K562 (cell line): ENCODE measurements at regions not wholly inside any gene's neighbourhood (a gene's known extent, or its start where the extent isn't known, plus 50 kb on each side); places are given as distances from the start of the nearest gene placed in this dataset.

Experiments
- ATAC-seq: fragments of 200-7000 bp; cut with Tn5 transposase; 3 replicates; pipeline ENCODE4 v1.9.1; 2020; ENCODE audit warnings: moderate library complexity
- BruUV-seq: library from RNA; stranded (reverse); fragments of 400-500 nt; replicated peaks from 2 replicates; lab custom pipeline; 2021; lab: Mats Ljungman, UMichigan
- CTCF ChIA-PET: fragments of 300-600 bp; formaldehyde crosslinking; extraction: SDS; loops from one replicate; lab custom pipeline; 2021; ENCODE audit warnings: low intra/inter-chr PET ratio; lab: Yijun Ruan, JAX
- POLR2A ChIA-PET: fragments of 300-600, 350-650 bp; sonication (Branson Sonifier 250); formaldehyde crosslinking; extraction: SDS; loops from one replicate; lab custom pipeline; 2021; ENCODE audit warnings: antibody characterized with exemption, inconsistent platforms; lab: Yijun Ruan, JAX
- DNase-seq, 4 experiments: peaks; one replicate each; pipeline versions ENCODE4 v3.0.0 to v3.0.0-alpha.2; 2011 to 2018; ENCODE audit warnings: low spot score in 3 of 4, mixed read lengths in 3 of 4; ENCODE audit errors: extremely low read depth in 1 of 4
- FAIRE-seq: peaks from 2 replicates; lab custom pipeline; 2011; peaks lifted over from hg19 to GRCh38; lab: Jason Lieb, UNC
- H2AFZ ChIP-seq: 2 replicates; pipeline ENCODE4 v1.6.0; 2011; ENCODE audit warnings: low read depth, low read length, control low read depth, inconsistent platforms
- H3K27ac ChIP-seq: fragments of 200-600 bp; 3 replicates; pipeline ENCODE4 v1.8.0; 2011; ENCODE audit warnings: low read depth, mild to moderate bottlenecking, control low read depth, inconsistent platforms, low read length, moderate library complexity, mixed read lengths; ENCODE audit errors: extremely low read depth
- H3K27me3 ChIP-seq, 2 experiments: fragments of 300-600 bp in 1 of 2; 2 replicates in 1 of 2; 3 replicates in 1 of 2; pipeline versions ENCODE4 v1.6.0 to v1.8.0; 2011; ENCODE audit warnings: inconsistent platforms in 2 of 2, low read length in 2 of 2, mild to moderate bottlenecking in 1 of 2, mixed read lengths in 1 of 2, moderate library complexity in 1 of 2; ENCODE audit not compliant: control insufficient read depth in 2 of 2, insufficient read depth in 2 of 2
- H3K36me3 ChIP-seq: fragments of 300-600 bp; 3 replicates; pipeline ENCODE4 v1.8.0; 2011; ENCODE audit warnings: mild to moderate bottlenecking, low read length, inconsistent platforms; ENCODE audit not compliant: control insufficient read depth, insufficient read depth
- H3K4me1 ChIP-seq, 2 experiments: fragments of 200-600 bp in 1 of 2; replicated peaks in 1 of 2; 2 replicates in 1 of 2; 3 replicates in 1 of 2; pipeline versions ENCODE4 v1.5.1 to v1.8.0; 2011; ENCODE audit warnings: inconsistent platforms in 2 of 2, low read length in 2 of 2, mild to moderate bottlenecking in 1 of 2, mixed read lengths in 1 of 2, moderate library complexity in 1 of 2; ENCODE audit not compliant: control insufficient read depth in 2 of 2, insufficient read depth in 2 of 2
- H3K4me2 ChIP-seq: 2 replicates; pipeline ENCODE4 v1.6.1; 2011; ENCODE audit warnings: low read length, control low read depth, inconsistent platforms, mixed read lengths; ENCODE audit not compliant: insufficient read depth
- H3K4me3 ChIP-seq: fragments of 200-600 bp; sonication (generic), shearing (Covaris generic); 2 replicates; pipeline ENCODE4 v1.5.1; 2016; ENCODE audit warnings: control low read depth, inconsistent platforms
- H3K79me2 ChIP-seq: fragments of 200-600 bp; 3 replicates; pipeline ENCODE4 v1.8.0; 2011; ENCODE audit warnings: low read length, inconsistent platforms; ENCODE audit not compliant: control insufficient read depth, insufficient read depth
- H3K9ac ChIP-seq, 2 experiments: 2 replicates each; pipeline versions ENCODE4 v1.6.0 to v1.6.1; 2011; ENCODE audit warnings: low read depth in 2 of 2, low read length in 2 of 2, control low read depth in 1 of 2, inconsistent platforms in 1 of 2, mild to moderate bottlenecking in 1 of 2, mixed read lengths in 1 of 2; ENCODE audit not compliant: insufficient read depth in 1 of 2
- H3K9me1 ChIP-seq: one replicate; pipeline ENCODE4 v1.6.0; 2011; ENCODE audit warnings: inconsistent platforms, mild to moderate bottlenecking, low read length, moderate library complexity; ENCODE audit not compliant: control insufficient read depth, insufficient read depth
- H3K9me3 ChIP-seq: replicated peaks from 2 replicates; pipeline ENCODE4 v1.5.1; 2011; ENCODE audit warnings: low read depth, low read length, inconsistent platforms; ENCODE audit not compliant: control insufficient read depth, insufficient read depth
- H4K20me1 ChIP-seq: replicated peaks from 2 replicates; pipeline ENCODE4 v1.6.1; 2011; ENCODE audit warnings: low read length, inconsistent platforms, mixed read lengths; ENCODE audit not compliant: control insufficient read depth, insufficient read depth
- BCOR ChIP-seq: fragments of 450-650 bp; IDR thresholded peaks from 2 replicates; pipeline ENCODE4 v1.6.1; 2016
- BRCA1 ChIP-seq, 2 experiments: fragments of 450-650 bp in 1 of 2; sonication (generic) in 1 of 2; formaldehyde crosslinking in 1 of 2; IDR thresholded peaks; 2 replicates each; pipeline versions ENCODE4 v1.5.0 to v1.6.1; 2017 to 2020; ENCODE audit warnings: mild to moderate bottlenecking in 1 of 2, missing genetic modification reagents in 1 of 2
- CAMTA2 ChIP-seq: fragments of 250-450 bp; sonication (Bioruptor Pico); conservative IDR thresholded peaks from 2 replicates; pipeline ENCODE4 v1.5.1; 2022
- CREBBP ChIP-seq: IDR thresholded peaks from one replicate; pipeline ENCODE4 v1.6.1; 2012; ENCODE audit warnings: low read depth, mild to moderate bottlenecking, control low read depth, inconsistent platforms, low read length
- ILF3 ChIP-seq: fragments of 450-650 bp; IDR thresholded peaks from 2 replicates; pipeline ENCODE4 v1.6.1; 2018; ENCODE audit warnings: antibody characterized with exemption, mild to moderate bottlenecking, moderate library complexity, borderline replicate concordance
- MCM7 ChIP-seq, 2 experiments: fragments of 450-650 bp; IDR thresholded peaks; 2 replicates each; pipeline ENCODE4 v1.6.1; 2016 to 2018
- NR4A1 ChIP-seq, 2 experiments: fragments of 250-450 bp in 1 of 2; fragments of 450-650 bp in 1 of 2; sonication (Bioruptor Pico) in 1 of 2; IDR thresholded peaks; 2 replicates each; pipeline versions ENCODE4 v1.4.0 to v1.6.1; 2016 to 2020; ENCODE audit warnings: mild to moderate bottlenecking in 2 of 2, missing compliant biosample characterization in 1 of 2, missing genetic modification characterization in 1 of 2, moderate library complexity in 1 of 2
- RBM17 ChIP-seq: fragments of 200-400 bp; formaldehyde crosslinking; IDR thresholded peaks from 2 replicates; pipeline ENCODE4 v1.6.1; 2017; ENCODE audit warnings: low read depth, mild to moderate bottlenecking, low read length, borderline replicate concordance
- TBL1XR1 ChIP-seq, 2 experiments: IDR thresholded peaks; 2 replicates each; pipeline ENCODE4 v1.6.1; 2012; ENCODE audit warnings: improper control_type of control experiment in 2 of 2, low read length in 2 of 2, mild to moderate bottlenecking in 1 of 2
- TOE1 ChIP-seq, 2 experiments: fragments of 450-650 bp in 1 of 2; sonication (generic) in 1 of 2; formaldehyde crosslinking in 1 of 2; IDR thresholded peaks; 2 replicates each; pipeline versions ENCODE4 v1.7.1 to v1.8.0; 2016 to 2022; ENCODE audit warnings: borderline replicate concordance in 2 of 2, mild to moderate bottlenecking in 2 of 2, antibody characterized with exemption in 1 of 2, inconsistent platforms in 1 of 2, low read depth in 1 of 2, missing genetic modification reagents in 1 of 2, moderate library complexity in 1 of 2
- ZFX ChIP-seq: sonication (generic); formaldehyde crosslinking; IDR thresholded peaks from 2 replicates; pipeline ENCODE4 v1.8.0; 2022; ENCODE audit warnings: mild to moderate bottlenecking, missing genetic modification reagents, moderate library complexity
- ZKSCAN3 ChIP-seq: fragments of 250-450 bp; sonication (Bioruptor Pico); IDR thresholded peaks from 2 replicates; pipeline ENCODE4 v1.4.0; 2020
- ZNF584 ChIP-seq: fragments of 200-800 bp; sonication (Bioruptor generic); IDR thresholded peaks from 2 replicates; pipeline ENCODE4 v1.6.1; 2016; ENCODE audit warnings: low read depth, mild to moderate bottlenecking, missing genetic modification characterization, missing compliant biosample characterization
- ZNF644 ChIP-seq: fragments of 200-800 bp; sonication (Bioruptor generic); IDR thresholded peaks from 2 replicates; pipeline ENCODE4 v1.6.1; 2016; ENCODE audit warnings: low read depth, missing genetic modification characterization, missing compliant biosample characterization
- ZNF707 ChIP-seq: fragments of 250-450 bp; sonication (Bioruptor Pico); conservative IDR thresholded peaks from 2 replicates; pipeline ENCODE4 v1.8.0; 2022; ENCODE audit warnings: inconsistent platforms, mild to moderate bottlenecking, moderate library complexity
- ZNF75A ChIP-seq: fragments of 450-650 bp; formaldehyde crosslinking; IDR thresholded peaks from 2 replicates; pipeline ENCODE4 v1.4.0; 2020; ENCODE audit warnings: mild to moderate bottlenecking
- WGBS: fragments of 100-300 bp; shearing (Covaris generic); methylation state at CpG from one replicate; pipeline ENCODE4 v1.1.6; 2016; ENCODE audit warnings: low coverage, mixed read lengths; ENCODE audit not compliant: insufficient coverage; ENCODE audit errors: missing lambda C conversion rate; 5-methylcytosine and 5-hydroxymethylcytosine counted together
- in situ Hi-C: fragments of 300-500 bp; cut with MboI; formaldehyde crosslinking; loops from 4 replicates; pipeline ENCODE4 v1.15.0; 2018; ENCODE audit warnings: inconsistent platforms, mixed read lengths
- intact Hi-C: fragments of 100-400 bp; cut with micrococcal nuclease; formaldehyde crosslinking; loops from 2 replicates; pipeline ENCODE4 v1.14.2; 2022
- TF ChIP-seq, protein P1 (sequence below): fragments of 250-450 bp; sonication (Bioruptor Pico); IDR thresholded peaks from 2 replicates; pipeline ENCODE4 v1.4.0; 2020; ENCODE audit warnings: mild to moderate bottlenecking, moderate library complexity
- TF ChIP-seq, protein P2 (sequence below): sonication (generic); formaldehyde crosslinking; IDR thresholded peaks from 2 replicates; pipeline ENCODE4 v1.8.0; 2022; ENCODE audit warnings: mild to moderate bottlenecking, missing genetic modification reagents
- TF ChIP-seq, protein P3 (sequence below): sonication (generic); formaldehyde crosslinking; IDR thresholded peaks from 2 replicates; pipeline ENCODE4 v1.8.0; 2022; ENCODE audit warnings: missing genetic modification reagents, mild to moderate bottlenecking, borderline replicate concordance

DNA sequence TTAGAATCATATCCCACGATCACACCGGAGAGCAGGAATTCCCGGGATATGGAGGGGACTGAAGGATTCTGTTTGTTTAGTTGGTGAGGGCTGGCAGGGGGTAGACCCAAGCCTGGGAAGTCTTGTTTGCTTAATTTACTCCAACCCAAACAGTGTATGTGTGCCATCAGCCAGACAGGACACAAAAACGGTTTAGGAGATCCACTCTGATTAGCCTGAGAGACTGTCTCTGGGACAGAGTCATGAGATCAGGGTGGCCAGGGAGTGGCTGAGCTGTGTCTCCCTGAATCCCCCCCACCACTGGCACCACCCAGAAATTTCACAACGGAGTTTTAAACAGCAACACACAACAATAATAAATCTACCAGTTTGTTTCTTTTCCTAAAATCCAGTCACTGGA is 127.0 kb downstream of the RBFOX3 start:
- intact Hi-C loops: no loop called here
- no TSS peak for BruUV-seq
- peaks cover 9 to 63% of the 10 kb centered on the region in 2 experiments; a peak in 4 of 5 replicates for H3K27me3 ChIP-seq
- peaks cover 7% of the 10 kb centered on the region for H4K20me1 ChIP-seq
- WGBS: 0% methylated on average over 5 of the region's 5 CpGs
- TF ChIP-seq ZNF707 (CRISPR knock-in tag) (no peak), RBM17 (no peak), CAMTA2 (CRISPR knock-in tag) (no peak), BRCA1 (IDR thresholded peaks at IDR 0.05) (no peak), BRCA1 (CRISPR knock-in tag; IDR thresholded peaks at IDR 0.05) (no peak), NR4A1 (CRISPR knock-in tag; IDR thresholded peaks at IDR 0.05) (no peak), NR4A1 (tag; IDR thresholded peaks at IDR 0.05) (no peak), MCM7 (IDR thresholded peaks at IDR 0.05) (no peak), ZNF584 (no peak), ILF3 (no peak), ZFX (CRISPR knock-in tag) (no peak), CREBBP (no peak), ZNF644 (tag) (no peak), TBL1XR1 (IDR thresholded peaks at IDR 0.05; ENCODE audit: low read length in 2 of 2) (no peak), TOE1 (IDR thresholded peaks at IDR 0.05; ENCODE audit: borderline replicate concordance) (no peak), TOE1 (CRISPR knock-in tag; IDR thresholded peaks at IDR 0.05; ENCODE audit: borderline replicate concordance, low read depth) (no peak), ZKSCAN3 (CRISPR knock-in tag) (no peak), BCOR (no peak), ZNF75A (CRISPR knock-in tag) (no peak)
- TF ChIP-seq, protein P1, sequence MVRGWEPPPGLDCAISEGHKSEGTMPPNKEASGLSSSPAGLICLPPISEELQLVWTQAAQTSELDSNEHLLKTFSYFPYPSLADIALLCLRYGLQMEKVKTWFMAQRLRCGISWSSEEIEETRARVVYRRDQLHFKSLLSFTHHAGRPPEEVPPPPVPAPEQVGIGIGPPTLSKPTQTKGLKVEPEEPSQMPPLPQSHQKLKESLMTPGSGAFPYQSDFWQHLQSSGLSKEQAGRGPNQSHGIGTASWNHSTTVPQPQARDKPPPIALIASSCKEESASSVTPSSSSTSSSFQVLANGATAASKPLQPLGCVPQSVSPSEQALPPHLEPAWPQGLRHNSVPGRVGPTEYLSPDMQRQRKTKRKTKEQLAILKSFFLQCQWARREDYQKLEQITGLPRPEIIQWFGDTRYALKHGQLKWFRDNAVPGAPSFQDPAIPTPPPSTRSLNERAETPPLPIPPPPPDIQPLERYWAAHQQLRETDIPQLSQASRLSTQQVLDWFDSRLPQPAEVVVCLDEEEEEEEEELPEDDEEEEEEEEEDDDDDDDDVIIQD (CRISPR knock-in tag): no peak
- TF ChIP-seq, protein P2, sequence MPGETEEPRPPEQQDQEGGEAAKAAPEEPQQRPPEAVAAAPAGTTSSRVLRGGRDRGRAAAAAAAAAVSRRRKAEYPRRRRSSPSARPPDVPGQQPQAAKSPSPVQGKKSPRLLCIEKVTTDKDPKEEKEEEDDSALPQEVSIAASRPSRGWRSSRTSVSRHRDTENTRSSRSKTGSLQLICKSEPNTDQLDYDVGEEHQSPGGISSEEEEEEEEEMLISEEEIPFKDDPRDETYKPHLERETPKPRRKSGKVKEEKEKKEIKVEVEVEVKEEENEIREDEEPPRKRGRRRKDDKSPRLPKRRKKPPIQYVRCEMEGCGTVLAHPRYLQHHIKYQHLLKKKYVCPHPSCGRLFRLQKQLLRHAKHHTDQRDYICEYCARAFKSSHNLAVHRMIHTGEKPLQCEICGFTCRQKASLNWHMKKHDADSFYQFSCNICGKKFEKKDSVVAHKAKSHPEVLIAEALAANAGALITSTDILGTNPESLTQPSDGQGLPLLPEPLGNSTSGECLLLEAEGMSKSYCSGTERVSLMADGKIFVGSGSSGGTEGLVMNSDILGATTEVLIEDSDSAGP (CRISPR knock-in tag): no peak
- TF ChIP-seq, protein P3, sequence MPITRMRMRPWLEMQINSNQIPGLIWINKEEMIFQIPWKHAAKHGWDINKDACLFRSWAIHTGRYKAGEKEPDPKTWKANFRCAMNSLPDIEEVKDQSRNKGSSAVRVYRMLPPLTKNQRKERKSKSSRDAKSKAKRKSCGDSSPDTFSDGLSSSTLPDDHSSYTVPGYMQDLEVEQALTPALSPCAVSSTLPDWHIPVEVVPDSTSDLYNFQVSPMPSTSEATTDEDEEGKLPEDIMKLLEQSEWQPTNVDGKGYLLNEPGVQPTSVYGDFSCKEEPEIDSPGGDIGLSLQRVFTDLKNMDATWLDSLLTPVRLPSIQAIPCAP (CRISPR knock-in tag): no peak
- TF ChIP-seq, all 486 proteins: peak for 0
- Histone ChIP-seq H3K4me1 (no peaks in the 10 kb centered on the region), H3K27ac (no peak overlapping the region), H3K79me2 (no peaks in the 10 kb centered on the region), H3K9ac (no peak overlapping the region), H3K4me2 (no peak overlapping the region), H3K9me1 (no peaks in the 10 kb centered on the region), H3K36me3 (no peaks in the 10 kb centered on the region), H2AFZ (no peak overlapping the region), H3K9me3 (no peaks in the 10 kb centered on the region), H3K4me3 (no peak overlapping the region)
- DNase-seq (no peak), FAIRE-seq (no peak), ATAC-seq (no peak)
- POLR2A ChIA-PET: interaction anchor here (0.7 kb wide), 1 partner anchor 45 kb away, joined by 4 read pairs; no protein-coding TSS in a partner anchor
- CTCF ChIA-PET: no interaction called here
- in situ Hi-C loops: no loop called here
